ENCODE measurements at regions not wholly inside any gene's neighbourhood (a gene's known extent, or its start where the extent isn't known, plus 50 kb on each side); places are given as distances from the start of the nearest gene placed in this dataset.

GRCh38 chr6:85775883-85776282, 133.2 kb upstream of the SYNCRIP start:
- Mint-ChIP-seq H3K4me1 (no peaks in the 10 kb centered on the region), H3K9me3 (peaks cover 11% of the 10 kb centered on the region), H3K4me3 (no peak overlapping the region), H3K27ac (no peak overlapping the region), H3K27me3 (ENCODE audit: low read depth) (no peaks in the 10 kb centered on the region), H3K36me3 (ENCODE audit: low read depth) (no peaks in the 10 kb centered on the region)
- no peak for TF ChIP-seq CTCF (IDR thresholded peaks at IDR 0.05; ENCODE audit: unreplicated experiment in 3 of 3)

GRCh38 chr6:85772641-85773040, 130.0 kb upstream of the SYNCRIP start:
- Mint-ChIP-seq H3K27me3 (ENCODE audit: low read depth) (no peaks in the 10 kb centered on the region), H3K27ac (no peak overlapping the region), H3K9me3 (peaks cover 5% of the 10 kb centered on the region), H3K4me3 (no peak overlapping the region), H3K36me3 (ENCODE audit: low read depth) (no peaks in the 10 kb centered on the region), H3K4me1 (no peaks in the 10 kb centered on the region)
- TF ChIP-seq CTCF (IDR thresholded peaks at IDR 0.05; ENCODE audit: unreplicated experiment in 3 of 3), result no peak

GRCh38 chr6:85771925-85772430, 129.3 kb upstream of the SYNCRIP start:
- H3K36me3 Mint-ChIP-seq (ENCODE audit: low read depth), result no peaks in the 10 kb centered on the region
- H3K9me3 Mint-ChIP-seq, result peaks cover under 1% of the 10 kb centered on the region
- H3K27ac Mint-ChIP-seq, result no peak overlapping the region
- H3K27me3 Mint-ChIP-seq (ENCODE audit: low read depth), result no peaks in the 10 kb centered on the region
- no peaks in the 10 kb centered on the region for H3K4me1 Mint-ChIP-seq
- no peak overlapping the region for H3K4me3 Mint-ChIP-seq
- TF ChIP-seq CTCF (IDR thresholded peaks at IDR 0.05; ENCODE audit: unreplicated experiment in 3 of 3), result no peak

GRCh38 chr6:85771455-85771854, 128.8 kb upstream of the SYNCRIP start:
- H3K36me3 Mint-ChIP-seq (ENCODE audit: low read depth), result no peaks in the 10 kb centered on the region
- no peaks in the 10 kb centered on the region for H3K4me1 Mint-ChIP-seq
- H3K9me3 Mint-ChIP-seq, result no peaks in the 10 kb centered on the region
- no peak for TF ChIP-seq CTCF (IDR thresholded peaks at IDR 0.05; ENCODE audit: unreplicated experiment in 3 of 3)
- no peak overlapping the region for H3K27ac Mint-ChIP-seq
- H3K4me3 Mint-ChIP-seq, result no peak overlapping the region
- H3K27me3 Mint-ChIP-seq (ENCODE audit: low read depth), result no peaks in the 10 kb centered on the region

GRCh38 chr6:85764844-85765243, 122.2 kb upstream of the SYNCRIP start:
- no peak for TF ChIP-seq CTCF (IDR thresholded peaks at IDR 0.05; ENCODE audit: unreplicated experiment in 3 of 3)
- H3K4me3 Mint-ChIP-seq, result no peak overlapping the region
- H3K4me1 Mint-ChIP-seq, result no peaks in the 10 kb centered on the region
- H3K27ac Mint-ChIP-seq, result no peak overlapping the region
- no peaks in the 10 kb centered on the region for H3K27me3 Mint-ChIP-seq (ENCODE audit: low read depth)
- no peaks in the 10 kb centered on the region for H3K36me3 Mint-ChIP-seq (ENCODE audit: low read depth)
- H3K9me3 Mint-ChIP-seq, result no peaks in the 10 kb centered on the region

- no peaks in the 10 kb centered on the region for H3K36me3 Mint-ChIP-seq (ENCODE audit: low read depth)
- no peaks in the 10 kb centered on the region for H3K9me3 Mint-ChIP-seq
- no peak overlapping the region for H3K4me3 Mint-ChIP-seq
- no peak overlapping the region for H3K27ac Mint-ChIP-seq
- no peaks in the 10 kb centered on the region for H3K4me1 Mint-ChIP-seq
- peak; percentile 40 to 46 (median 43) for TF ChIP-seq CTCF (IDR thresholded peaks at IDR 0.05; ENCODE audit: unreplicated experiment in 3 of 3)
- H3K27me3 Mint-ChIP-seq (ENCODE audit: low read depth), result no peaks in the 10 kb centered on the region
Measured at GRCh38 chr6:85756982-85757381, 114.3 kb upstream of the SYNCRIP start.

All from nephron (organoid).